ENCODE measurements at regions not wholly inside any gene's neighbourhood (a gene's known extent, or its start where the extent isn't known, plus 50 kb on each side); places are given as distances from the start of the nearest gene placed in this dataset.

DNA sequence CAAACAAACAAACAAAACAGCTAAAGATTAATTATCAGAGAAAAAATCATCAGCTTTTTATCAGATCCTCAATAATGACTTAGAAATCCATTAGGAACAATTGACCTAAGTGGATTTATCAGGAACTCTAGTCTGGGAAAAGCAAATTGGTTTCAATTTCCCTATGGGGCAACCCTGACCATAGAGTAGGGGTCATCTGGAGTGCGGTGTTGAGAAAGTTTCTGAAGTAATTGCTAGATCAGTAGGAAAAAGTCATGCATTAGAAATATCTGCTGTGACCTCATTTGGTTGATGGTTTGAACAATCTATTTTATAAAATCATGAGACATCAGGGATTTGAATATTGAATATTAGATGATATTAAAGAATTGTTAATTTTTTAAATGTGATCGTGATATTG, 507.9 kb downstream of the TXNL1 start:
- Histone ChIP-seq H3K9me3 (ENCODE audit: control insufficient read depth in 2 of 2, low read length in 2 of 2) (no peaks in the 10 kb centered on the region), H3K27me3 (ENCODE audit: control insufficient read depth in 2 of 2, insufficient read depth in 2 of 2, low read length in 2 of 2) (no peaks in the 10 kb centered on the region), H3K36me3 (ENCODE audit: control insufficient read depth in 2 of 2, insufficient read depth in 2 of 2, low read length in 2 of 2) (no peaks in the 10 kb centered on the region), H3K4me1 (ENCODE audit: control insufficient read depth in 2 of 2, insufficient read depth in 2 of 2, low read length in 2 of 2) (no peaks in the 10 kb centered on the region), H3K9ac (ENCODE audit: low read depth in 1 of 2, low read length in 2 of 2) (no peak overlapping the region), H3K4me3 (ENCODE audit: low read length in 2 of 2) (no peak overlapping the region), H3K27ac (ENCODE audit: low read depth in 2 of 2, low read length in 2 of 2) (no peak overlapping the region)

DNA sequence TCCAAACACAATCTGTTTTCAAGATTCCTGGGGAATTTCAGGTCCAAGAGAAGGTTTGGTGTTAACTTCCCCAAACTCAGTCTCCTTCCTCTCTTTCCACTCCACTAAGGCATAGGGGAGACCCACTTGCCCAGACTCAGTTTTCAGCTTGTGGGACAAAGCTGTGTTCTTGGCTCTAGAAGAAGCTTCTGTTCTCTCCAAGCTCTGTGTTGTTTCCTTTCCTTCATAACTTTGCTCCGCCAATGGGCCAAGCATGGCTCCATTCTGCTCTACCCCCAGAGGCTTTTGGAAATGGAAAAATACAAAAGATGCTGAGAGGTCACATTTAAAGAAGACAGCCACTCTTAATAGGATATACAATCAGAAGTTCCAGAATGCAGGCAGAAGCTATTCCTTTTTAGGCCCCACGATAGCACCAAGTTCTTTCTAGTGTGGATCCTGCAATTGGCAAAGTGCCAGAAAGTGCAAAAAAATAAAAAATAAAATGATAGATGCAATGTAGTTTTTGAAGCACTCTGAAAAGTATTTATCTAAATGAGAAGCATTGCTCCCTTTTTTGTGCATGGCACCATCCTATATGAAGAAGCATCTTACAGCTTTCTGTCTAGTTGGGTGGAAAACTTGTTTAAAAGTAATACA, 510.1 kb downstream of the TXNL1 start:
- no peaks in the 10 kb centered on the region for H3K36me3 ChIP-seq (ENCODE audit: control insufficient read depth in 2 of 2, insufficient read depth in 2 of 2, low read length in 2 of 2)
- no peaks in the 10 kb centered on the region for H3K4me1 ChIP-seq (ENCODE audit: control insufficient read depth in 2 of 2, insufficient read depth in 2 of 2, low read length in 2 of 2)
- H3K9ac ChIP-seq (ENCODE audit: low read depth in 1 of 2, low read length in 2 of 2): no peak overlapping the region
- H3K4me3 ChIP-seq (ENCODE audit: low read length in 2 of 2): no peak overlapping the region
- peaks cover 0 to 2% of the 10 kb centered on the region in 2 donors for H3K9me3 ChIP-seq (ENCODE audit: control insufficient read depth in 2 of 2, low read length in 2 of 2)
- H3K27me3 ChIP-seq (ENCODE audit: control insufficient read depth in 2 of 2, insufficient read depth in 2 of 2, low read length in 2 of 2): no peaks in the 10 kb centered on the region
- H3K27ac ChIP-seq (ENCODE audit: low read depth in 2 of 2, low read length in 2 of 2): no peak overlapping the region

DNA sequence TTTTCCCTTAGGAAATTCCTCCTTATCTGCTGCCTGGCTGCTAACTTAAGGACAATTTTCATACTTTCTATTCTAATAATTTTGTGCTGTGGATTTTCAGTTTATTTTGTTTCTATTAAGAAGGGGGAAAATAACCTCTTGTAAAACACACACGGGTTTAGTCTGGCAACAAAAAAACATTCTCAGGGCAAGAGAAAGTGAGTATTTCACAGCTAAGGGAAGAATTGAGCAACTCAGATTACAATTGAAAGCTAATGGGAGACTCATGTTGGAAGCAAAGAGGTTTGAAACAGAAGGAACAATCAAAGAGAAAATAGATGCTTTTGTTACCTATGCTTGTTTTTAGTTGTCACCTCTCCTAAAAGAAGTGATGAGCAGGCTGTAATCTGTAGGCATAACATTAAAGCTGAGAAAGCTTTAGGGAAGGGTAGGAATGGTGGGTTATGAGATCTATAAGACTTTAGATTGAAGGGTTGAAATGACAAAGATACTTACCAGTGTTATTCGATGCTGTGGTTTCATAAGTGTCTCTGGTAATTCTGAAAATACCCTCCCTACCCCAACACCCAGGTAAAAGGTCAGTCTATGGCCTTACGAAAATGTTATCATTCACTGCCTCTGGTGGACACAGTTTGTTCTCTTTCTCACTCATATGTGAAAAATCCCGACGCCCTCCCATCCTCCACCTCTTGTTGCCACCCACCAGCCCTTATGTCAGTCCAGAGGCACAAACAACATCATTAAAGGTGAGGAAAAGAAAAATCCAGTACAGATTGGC, 510.9 kb downstream of the TXNL1 start:
- Histone ChIP-seq H3K36me3 (ENCODE audit: control insufficient read depth in 2 of 2, insufficient read depth in 2 of 2, low read length in 2 of 2) (no peaks in the 10 kb centered on the region), H3K9me3 (ENCODE audit: control insufficient read depth in 2 of 2, low read length in 2 of 2) (peaks cover 0 to 2% of the 10 kb centered on the region in 2 donors), H3K4me3 (ENCODE audit: low read length in 2 of 2) (no peak overlapping the region), H3K4me1 (ENCODE audit: control insufficient read depth in 2 of 2, insufficient read depth in 2 of 2, low read length in 2 of 2) (no peaks in the 10 kb centered on the region), H3K9ac (ENCODE audit: low read depth in 1 of 2, low read length in 2 of 2) (no peak overlapping the region), H3K27ac (ENCODE audit: low read depth in 2 of 2, low read length in 2 of 2) (no peak overlapping the region), H3K27me3 (ENCODE audit: control insufficient read depth in 2 of 2, insufficient read depth in 2 of 2, low read length in 2 of 2) (no peaks in the 10 kb centered on the region)

DNA sequence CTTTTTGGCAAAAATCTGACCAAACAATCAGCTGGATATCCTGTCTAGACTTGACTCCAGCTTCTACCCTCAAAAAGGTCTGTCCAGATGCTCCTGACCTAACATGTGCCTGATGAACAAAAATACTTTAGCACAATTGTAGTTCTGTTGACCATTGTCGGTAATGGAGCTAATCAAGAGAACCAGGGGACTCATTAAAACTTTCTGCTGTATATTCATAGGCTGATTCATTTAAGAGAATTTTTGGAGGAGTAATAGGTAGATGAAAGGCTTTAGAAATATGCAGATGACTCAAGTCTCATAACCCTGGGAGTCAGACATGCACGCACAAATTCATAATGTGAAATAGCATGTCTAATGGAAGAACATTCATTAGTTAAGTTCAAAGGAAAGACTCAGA, 514.2 kb downstream of the TXNL1 start:
- H3K36me3 ChIP-seq (ENCODE audit: control insufficient read depth in 2 of 2, insufficient read depth in 2 of 2, low read length in 2 of 2): no peaks in the 10 kb centered on the region
- H3K9me3 ChIP-seq (ENCODE audit: control insufficient read depth in 2 of 2, low read length in 2 of 2): peaks cover 0 to 2% of the 10 kb centered on the region in 2 donors
- no peak overlapping the region for H3K9ac ChIP-seq (ENCODE audit: low read depth in 1 of 2, low read length in 2 of 2)
- no peaks in the 10 kb centered on the region for H3K27me3 ChIP-seq (ENCODE audit: control insufficient read depth in 2 of 2, insufficient read depth in 2 of 2, low read length in 2 of 2)
- no peaks in the 10 kb centered on the region for H3K4me1 ChIP-seq (ENCODE audit: control insufficient read depth in 2 of 2, insufficient read depth in 2 of 2, low read length in 2 of 2)
- H3K27ac ChIP-seq (ENCODE audit: low read depth in 2 of 2, low read length in 2 of 2): no peak overlapping the region
- H3K4me3 ChIP-seq (ENCODE audit: low read length in 2 of 2): no peak overlapping the region

DNA sequence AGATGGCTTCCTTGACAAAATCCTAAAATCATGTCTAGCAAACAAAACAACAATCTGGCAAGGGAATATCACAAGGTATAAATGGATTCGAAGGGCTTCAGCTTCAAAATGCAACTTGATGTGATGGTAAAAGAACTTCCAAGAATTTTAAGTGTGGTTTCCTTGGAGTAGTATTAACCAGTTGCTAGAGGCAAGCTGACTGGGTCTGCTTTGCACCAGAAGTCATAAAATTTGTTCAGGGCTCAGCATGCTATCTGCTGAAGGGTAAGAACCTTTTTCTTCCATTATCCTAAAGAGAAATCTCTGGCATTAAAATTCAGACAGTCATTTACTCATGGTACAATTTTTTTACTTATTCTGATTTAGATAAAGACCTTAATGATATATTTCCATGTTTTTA, 516.7 kb downstream of the TXNL1 start:
- Histone ChIP-seq H3K27me3 (ENCODE audit: control insufficient read depth in 2 of 2, insufficient read depth in 2 of 2, low read length in 2 of 2) (no peaks in the 10 kb centered on the region), H3K4me3 (ENCODE audit: low read length in 2 of 2) (no peak overlapping the region), H3K27ac (ENCODE audit: low read depth in 2 of 2, low read length in 2 of 2) (no peak overlapping the region), H3K4me1 (ENCODE audit: control insufficient read depth in 2 of 2, insufficient read depth in 2 of 2, low read length in 2 of 2) (no peaks in the 10 kb centered on the region), H3K9me3 (ENCODE audit: control insufficient read depth in 2 of 2, low read length in 2 of 2) (peaks cover 0 to 2% of the 10 kb centered on the region in 2 donors), H3K9ac (ENCODE audit: low read depth in 1 of 2, low read length in 2 of 2) (no peak overlapping the region), H3K36me3 (ENCODE audit: control insufficient read depth in 2 of 2, insufficient read depth in 2 of 2, low read length in 2 of 2) (no peaks in the 10 kb centered on the region)

DNA sequence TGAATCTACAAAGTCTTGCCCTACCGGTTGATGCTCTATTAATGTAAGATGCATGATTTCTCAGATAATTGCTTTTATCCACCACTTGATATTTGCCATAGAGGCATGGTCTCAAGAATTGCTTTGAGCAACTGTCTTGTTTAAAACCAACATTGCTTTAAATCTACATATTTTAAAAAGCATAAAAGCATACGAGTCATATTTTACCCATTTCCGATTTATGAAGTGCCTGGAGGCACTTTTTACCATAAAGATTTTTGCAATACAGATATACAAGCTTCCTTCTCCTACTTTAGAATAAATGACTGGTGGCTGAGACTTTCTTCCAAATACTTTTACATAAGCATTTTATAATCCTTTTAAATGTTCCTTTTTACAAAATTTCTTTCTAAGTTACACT, 517.6 kb downstream of the TXNL1 start:
- Histone ChIP-seq H3K27me3 (ENCODE audit: control insufficient read depth in 2 of 2, insufficient read depth in 2 of 2, low read length in 2 of 2) (no peaks in the 10 kb centered on the region), H3K4me3 (ENCODE audit: low read length in 2 of 2) (no peak overlapping the region), H3K4me1 (ENCODE audit: control insufficient read depth in 2 of 2, insufficient read depth in 2 of 2, low read length in 2 of 2) (no peaks in the 10 kb centered on the region), H3K9ac (ENCODE audit: low read depth in 1 of 2, low read length in 2 of 2) (no peak overlapping the region), H3K9me3 (ENCODE audit: control insufficient read depth in 2 of 2, low read length in 2 of 2) (peaks cover 0 to 2% of the 10 kb centered on the region in 2 donors), H3K27ac (ENCODE audit: low read depth in 2 of 2, low read length in 2 of 2) (no peak overlapping the region), H3K36me3 (ENCODE audit: control insufficient read depth in 2 of 2, insufficient read depth in 2 of 2, low read length in 2 of 2) (no peaks in the 10 kb centered on the region)

DNA sequence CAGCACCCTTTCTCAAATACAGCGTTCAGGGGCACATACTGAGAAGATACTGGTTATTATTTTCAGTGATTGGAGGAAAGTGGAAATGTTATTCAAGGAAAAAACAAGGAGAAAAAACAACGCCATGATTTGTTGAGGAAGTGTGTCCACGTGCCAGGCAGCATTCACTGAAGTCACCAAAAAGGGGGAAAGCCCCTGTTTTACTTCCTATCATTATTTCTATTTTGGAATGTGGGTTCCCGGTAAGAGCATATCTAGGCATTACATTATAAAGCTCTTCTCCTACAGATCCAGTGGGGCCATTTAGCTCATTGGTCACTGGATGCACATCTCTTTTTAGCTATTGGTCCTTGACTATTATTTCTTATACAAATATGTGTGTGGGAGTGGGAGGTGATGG, 518.7 kb downstream of the TXNL1 start:
- no peak overlapping the region for H3K27ac ChIP-seq (ENCODE audit: low read depth in 2 of 2, low read length in 2 of 2)
- H3K36me3 ChIP-seq (ENCODE audit: control insufficient read depth in 2 of 2, insufficient read depth in 2 of 2, low read length in 2 of 2): no peaks in the 10 kb centered on the region
- no peak overlapping the region for H3K4me3 ChIP-seq (ENCODE audit: low read length in 2 of 2)
- peaks cover 0 to 1% of the 10 kb centered on the region in 2 donors for H3K9me3 ChIP-seq (ENCODE audit: control insufficient read depth in 2 of 2, low read length in 2 of 2)
- H3K27me3 ChIP-seq (ENCODE audit: control insufficient read depth in 2 of 2, insufficient read depth in 2 of 2, low read length in 2 of 2): no peaks in the 10 kb centered on the region
- H3K9ac ChIP-seq (ENCODE audit: low read depth in 1 of 2, low read length in 2 of 2): no peak overlapping the region
- H3K4me1 ChIP-seq (ENCODE audit: control insufficient read depth in 2 of 2, insufficient read depth in 2 of 2, low read length in 2 of 2): no peaks in the 10 kb centered on the region

DNA sequence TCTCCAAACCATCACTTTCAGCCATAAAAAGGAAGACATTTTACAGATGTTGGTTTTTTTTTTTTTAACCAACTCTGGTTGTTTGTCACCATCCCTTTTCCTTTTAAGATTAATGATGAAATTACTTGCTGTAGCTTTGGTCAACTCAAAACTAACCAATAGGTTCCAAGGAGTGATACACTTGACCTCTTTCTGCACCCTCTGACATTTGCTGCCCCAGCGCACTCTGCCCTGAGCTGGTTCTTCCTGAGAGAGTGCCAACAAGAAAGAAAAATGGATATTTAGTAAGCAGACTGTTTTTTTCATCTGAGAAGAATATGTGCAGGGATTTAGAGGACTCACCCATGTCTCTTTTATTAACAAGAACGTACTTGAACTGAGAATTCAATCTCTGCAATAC, 520.0 kb downstream of the TXNL1 start:
- no peak overlapping the region for H3K9ac ChIP-seq (ENCODE audit: low read depth in 1 of 2, low read length in 2 of 2)
- no peaks in the 10 kb centered on the region for H3K27me3 ChIP-seq (ENCODE audit: control insufficient read depth in 2 of 2, insufficient read depth in 2 of 2, low read length in 2 of 2)
- H3K9me3 ChIP-seq (ENCODE audit: control insufficient read depth in 2 of 2, low read length in 2 of 2): no peaks in the 10 kb centered on the region
- H3K27ac ChIP-seq (ENCODE audit: low read depth in 2 of 2, low read length in 2 of 2): no peak overlapping the region
- H3K4me1 ChIP-seq (ENCODE audit: control insufficient read depth in 2 of 2, insufficient read depth in 2 of 2, low read length in 2 of 2): no peaks in the 10 kb centered on the region
- no peak overlapping the region for H3K4me3 ChIP-seq (ENCODE audit: low read length in 2 of 2)
- no peaks in the 10 kb centered on the region for H3K36me3 ChIP-seq (ENCODE audit: control insufficient read depth in 2 of 2, insufficient read depth in 2 of 2, low read length in 2 of 2)

DNA sequence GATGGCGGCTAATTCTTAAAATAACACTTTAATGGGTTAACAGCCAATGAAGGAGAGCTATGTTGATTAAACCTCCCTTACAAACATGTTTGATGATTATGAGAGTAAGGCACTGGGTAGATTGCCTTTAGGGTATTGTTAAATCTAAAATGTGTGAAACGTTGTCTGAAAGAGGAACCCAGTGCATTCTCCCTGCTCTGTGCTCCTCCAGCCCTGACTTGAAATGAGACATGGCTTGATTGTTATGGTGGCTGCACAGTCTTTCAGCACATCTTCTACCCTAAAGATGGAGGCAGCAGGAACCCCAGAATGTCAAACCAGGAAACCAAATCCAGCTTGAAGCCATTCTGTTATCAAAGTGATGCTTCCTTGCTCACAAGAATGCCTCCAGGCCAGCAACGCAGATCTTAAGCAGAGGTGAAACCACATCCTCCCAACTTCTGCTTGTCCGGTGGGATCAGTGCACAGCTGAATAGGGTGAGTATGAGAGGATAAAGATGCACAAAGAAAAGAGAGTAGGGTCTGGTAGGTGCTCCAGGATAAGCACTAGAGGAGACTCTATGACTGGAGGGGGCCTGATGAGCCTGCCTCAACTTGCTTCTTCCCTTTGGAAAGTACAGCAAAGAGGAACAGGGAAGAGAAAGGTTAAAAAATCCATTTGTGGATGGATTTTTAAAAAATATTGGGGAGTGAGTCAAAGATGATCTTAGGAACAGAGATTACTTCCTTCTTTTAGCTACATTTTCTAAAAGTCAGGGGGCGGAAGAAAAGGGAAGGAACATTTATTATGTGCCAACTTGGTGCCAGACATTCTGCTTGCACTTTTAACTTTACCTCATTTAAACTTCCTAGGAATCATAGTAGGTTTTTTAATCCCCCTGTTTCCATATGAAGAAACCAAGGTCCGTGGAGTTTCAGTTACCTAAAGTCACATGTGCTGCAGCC, 523.0 kb downstream of the TXNL1 start:
- Histone ChIP-seq H3K27me3 (ENCODE audit: control insufficient read depth in 2 of 2, insufficient read depth in 2 of 2, low read length in 2 of 2) (no peaks in the 10 kb centered on the region), H3K4me1 (ENCODE audit: control insufficient read depth in 2 of 2, insufficient read depth in 2 of 2, low read length in 2 of 2) (no peaks in the 10 kb centered on the region), H3K9me3 (ENCODE audit: control insufficient read depth in 2 of 2, low read length in 2 of 2) (no peaks in the 10 kb centered on the region), H3K27ac (ENCODE audit: low read depth in 2 of 2, low read length in 2 of 2) (no peak overlapping the region), H3K36me3 (ENCODE audit: control insufficient read depth in 2 of 2, insufficient read depth in 2 of 2, low read length in 2 of 2) (no peaks in the 10 kb centered on the region), H3K4me3 (ENCODE audit: low read length in 2 of 2) (no peak overlapping the region), H3K9ac (ENCODE audit: low read depth in 1 of 2, low read length in 2 of 2) (no peak overlapping the region)

DNA sequence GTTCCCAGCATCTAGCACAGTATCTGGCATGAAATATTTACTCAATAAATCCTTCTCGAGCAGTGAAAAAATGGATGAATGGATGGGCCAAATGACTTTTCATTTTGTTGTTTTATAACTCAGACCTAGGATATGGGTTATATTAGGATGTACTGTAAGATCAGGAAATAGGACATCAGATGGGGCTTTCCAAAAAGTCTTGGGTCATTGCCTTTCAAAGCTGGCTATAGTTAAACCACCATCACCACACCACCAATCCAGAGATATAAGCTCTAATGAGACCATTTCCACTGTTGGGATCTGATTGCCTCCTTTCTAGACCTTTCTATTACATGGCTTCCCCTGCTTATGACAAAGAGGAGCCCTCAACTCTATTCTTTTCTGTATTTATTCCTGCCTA, 525.0 kb upstream of the TCF4 start:
- H3K4me1 ChIP-seq (ENCODE audit: control insufficient read depth in 2 of 2, insufficient read depth in 2 of 2, low read length in 2 of 2): no peaks in the 10 kb centered on the region
- no peak overlapping the region for H3K27ac ChIP-seq (ENCODE audit: low read depth in 2 of 2, low read length in 2 of 2)
- no peaks in the 10 kb centered on the region for H3K36me3 ChIP-seq (ENCODE audit: control insufficient read depth in 2 of 2, insufficient read depth in 2 of 2, low read length in 2 of 2)
- H3K4me3 ChIP-seq (ENCODE audit: low read length in 2 of 2): no peak overlapping the region
- no peaks in the 10 kb centered on the region for H3K27me3 ChIP-seq (ENCODE audit: control insufficient read depth in 2 of 2, insufficient read depth in 2 of 2, low read length in 2 of 2)
- H3K9me3 ChIP-seq (ENCODE audit: control insufficient read depth in 2 of 2, low read length in 2 of 2): no peaks in the 10 kb centered on the region
- no peak overlapping the region for H3K9ac ChIP-seq (ENCODE audit: low read depth in 1 of 2, low read length in 2 of 2)
